Smooth muscle cell (in vitro differentiated cells): ENCODE measurements at regions not wholly inside any gene's neighbourhood (a gene's known extent, or its start where the extent isn't known, plus 50 kb on each side); places are given as distances from the start of the nearest gene placed in this dataset.

Experiments
- DNase-seq: peaks from one replicate; lab custom pipeline; 2025; ENCODE audit not compliant: unreplicated experiment; lab: John Stamatoyannopoulos, UW
- H2AFZ ChIP-seq: fragments of 200-600 bp; sonication (generic); 2 replicates; pipeline ENCODE4 v1.6.0; 2016; ENCODE audit warnings: antibody characterized with exemption, low read depth, mild to moderate bottlenecking
- H3F3A ChIP-seq: fragments of 200-600 bp; sonication (generic); 2 replicates; pipeline ENCODE4 v1.6.0; 2017; ENCODE audit warnings: antibody characterized with exemption, low read depth
- H3K27ac ChIP-seq: fragments of 200-600 bp; sonication (generic); 2 replicates; pipeline ENCODE4 v1.5.1; 2016; ENCODE audit warnings: low read depth, mild to moderate bottlenecking
- H3K27me3 ChIP-seq: fragments of 200-600 bp; sonication (generic); 2 replicates; pipeline ENCODE4 v1.6.1; 2016; ENCODE audit warnings: low read depth, mild to moderate bottlenecking
- H3K36me3 ChIP-seq: fragments of 200-600 bp; sonication (generic); 2 replicates; pipeline ENCODE4 v1.5.1; 2016; ENCODE audit warnings: low read depth
- H3K4me1 ChIP-seq: fragments of 200-600 bp; sonication (generic); 2 replicates; pipeline ENCODE4 v1.5.1; 2016; ENCODE audit warnings: low read depth
- H3K4me2 ChIP-seq: fragments of 200-600 bp; sonication (generic); 2 replicates; pipeline ENCODE4 v1.6.0; 2016; ENCODE audit warnings: mild to moderate bottlenecking
- H3K4me3 ChIP-seq: fragments of 200-600 bp; sonication (generic); 2 replicates; pipeline ENCODE4 v1.5.1; 2016; ENCODE audit warnings: mild to moderate bottlenecking
- H3K79me2 ChIP-seq: fragments of 200-600 bp; sonication (generic); 2 replicates; pipeline ENCODE4 v1.6.0; 2016; ENCODE audit warnings: low read depth, mild to moderate bottlenecking
- H3K9ac ChIP-seq: fragments of 200-600 bp; sonication (generic); 2 replicates; pipeline ENCODE4 v1.6.0; 2016; ENCODE audit warnings: low read depth
- H3K9me3 ChIP-seq: fragments of 200-600 bp; sonication (generic); replicated peaks from 2 replicates; pipeline ENCODE4 v1.5.1; 2016; ENCODE audit warnings: low read depth
- H4K20me1 ChIP-seq: fragments of 200-600 bp; sonication (generic); 2 replicates; pipeline ENCODE4 v1.6.0; 2016; ENCODE audit warnings: low read depth
- CTCF ChIP-seq: fragments of 200-600 bp; sonication (generic); IDR thresholded peaks from 2 replicates; pipeline ENCODE4 v1.5.1; 2017; ENCODE audit warnings: borderline replicate concordance, mild to moderate bottlenecking, antibody characterized with exemption; ENCODE audit not compliant: insufficient read depth, poor library complexity, severe bottlenecking
- WGBS: methylation state at CpG from one replicate; pipeline ENCODE4 v1.1.7; 2016; ENCODE audit warnings: low lambda C conversion rate; 5-methylcytosine and 5-hydroxymethylcytosine counted together

GRCh38 chr4:147117431-147117830 is 171.8 kb upstream of the TTC29 start:
- Histone ChIP-seq H2AFZ (no peak overlapping the region), H3K9ac (no peak overlapping the region), H4K20me1 (no peaks in the 10 kb centered on the region), H3F3A (no peaks in the 10 kb centered on the region), H3K36me3 (no peaks in the 10 kb centered on the region), H3K27ac (no peak overlapping the region), H3K4me3 (no peak overlapping the region), H3K4me2 (peak overlapping the region; percentile 20), H3K9me3 (no peaks in the 10 kb centered on the region), H3K27me3 (peaks cover 6% of the 10 kb centered on the region), H3K79me2 (no peaks in the 10 kb centered on the region), H3K4me1 (no peaks in the 10 kb centered on the region)
- no peak for TF ChIP-seq CTCF
- WGBS = 14% methylated on average over 4 of the region's 4 CpGs
- no peak for DNase-seq

GRCh38 chr4:147118528-147118927 is 172.9 kb upstream of the TTC29 start:
- no peak for TF ChIP-seq CTCF
- Histone ChIP-seq H3K9me3 (no peaks in the 10 kb centered on the region), H3K27ac (no peak overlapping the region), H3K4me1 (no peaks in the 10 kb centered on the region), H3K79me2 (no peaks in the 10 kb centered on the region), H4K20me1 (no peaks in the 10 kb centered on the region), H3K27me3 (peaks cover 6% of the 10 kb centered on the region), H3K4me2 (no peak overlapping the region), H3F3A (no peaks in the 10 kb centered on the region), H3K9ac (no peak overlapping the region), H3K4me3 (no peak overlapping the region), H2AFZ (no peak overlapping the region), H3K36me3 (no peaks in the 10 kb centered on the region)
- WGBS = 92% methylated on average over 2 of the region's 2 CpGs
- no peak for DNase-seq

GRCh38 chr4:147122685-147123084 is 177.0 kb upstream of the TTC29 start:
- no peaks in the 10 kb centered on the region for H4K20me1 ChIP-seq
- peaks cover 6% of the 10 kb centered on the region for H3K27me3 ChIP-seq
- H3K4me3 ChIP-seq = no peak overlapping the region
- no peak overlapping the region for H2AFZ ChIP-seq
- H3K79me2 ChIP-seq = no peaks in the 10 kb centered on the region
- no peak overlapping the region for H3K9ac ChIP-seq
- DNase-seq = no peak
- H3K4me2 ChIP-seq = no peak overlapping the region
- H3K9me3 ChIP-seq = no peaks in the 10 kb centered on the region
- no peaks in the 10 kb centered on the region for H3K4me1 ChIP-seq
- H3F3A ChIP-seq = no peaks in the 10 kb centered on the region
- no peak for TF ChIP-seq CTCF
- H3K36me3 ChIP-seq = no peaks in the 10 kb centered on the region
- H3K27ac ChIP-seq = no peak overlapping the region

GRCh38 chr4:147123146-147123545 is 177.5 kb upstream of the TTC29 start:
- 39% methylated on average over 1 of the region's 1 CpG for WGBS
- no peaks in the 10 kb centered on the region for H3F3A ChIP-seq
- no peak overlapping the region for H2AFZ ChIP-seq
- no peak overlapping the region for H3K27ac ChIP-seq
- no peaks in the 10 kb centered on the region for H3K36me3 ChIP-seq
- H3K4me1 ChIP-seq = no peaks in the 10 kb centered on the region
- H4K20me1 ChIP-seq = no peaks in the 10 kb centered on the region
- H3K79me2 ChIP-seq = no peaks in the 10 kb centered on the region
- H3K27me3 ChIP-seq = peaks cover 6% of the 10 kb centered on the region
- no peak for TF ChIP-seq CTCF
- no peaks in the 10 kb centered on the region for H3K9me3 ChIP-seq
- H3K9ac ChIP-seq = no peak overlapping the region
- no peak overlapping the region for H3K4me3 ChIP-seq
- no peak overlapping the region for H3K4me2 ChIP-seq
- no peak for DNase-seq
